ENCODE measurements at regions not wholly inside any gene's neighbourhood (a gene's known extent, or its start where the extent isn't known, plus 50 kb on each side); places are given as distances from the start of the nearest gene placed in this dataset.
"Not testable (repeated sequence)": the region's sequence is repeated elsewhere in the genome, so short reads cannot be mapped to it uniquely, and the experiment has no call there.

DNA sequence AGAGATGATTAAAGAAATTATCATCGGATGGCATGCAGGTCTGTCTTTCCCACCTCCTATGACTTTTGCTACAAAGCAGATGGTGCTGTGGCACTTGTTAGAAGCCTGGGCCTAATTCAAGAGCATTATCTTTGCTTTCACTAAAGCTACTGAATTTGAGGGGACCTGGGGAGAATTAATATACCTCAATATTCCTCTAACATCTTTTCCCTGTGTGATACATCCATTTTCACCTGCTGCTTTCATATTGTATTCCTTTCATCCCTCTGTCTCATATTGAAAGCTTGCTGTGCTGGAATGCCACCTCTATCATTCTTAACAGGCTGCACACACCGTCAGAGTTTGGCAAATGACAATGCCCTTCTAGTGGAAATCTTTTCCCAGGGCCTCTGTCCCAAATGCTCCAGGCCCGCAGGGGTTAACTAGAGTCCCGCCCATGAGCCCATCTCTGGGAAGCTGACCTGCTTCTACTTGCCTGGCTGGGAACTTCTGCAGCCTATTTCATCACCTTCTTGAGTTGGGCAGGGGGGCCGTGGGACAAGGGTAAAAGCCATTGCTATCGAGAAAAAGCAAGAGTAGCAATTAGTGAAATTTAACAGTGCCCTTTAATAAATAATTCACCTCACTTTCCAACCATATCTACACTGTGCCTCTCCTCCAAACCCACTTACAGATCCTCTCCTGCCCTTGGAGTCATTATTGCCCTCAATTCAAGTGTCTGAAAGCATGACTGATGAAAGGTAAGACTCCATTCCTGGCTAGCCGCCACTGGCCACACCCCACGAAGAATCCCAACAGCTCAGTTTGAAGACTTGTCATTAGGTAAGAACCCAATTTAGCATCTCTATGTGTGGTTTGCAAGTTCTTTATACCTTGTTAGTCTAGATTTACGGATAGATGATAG lies 126.7 kb upstream of the BTG1 start:
- no peak for DNase-seq (ENCODE audit: low read depth)

DNA sequence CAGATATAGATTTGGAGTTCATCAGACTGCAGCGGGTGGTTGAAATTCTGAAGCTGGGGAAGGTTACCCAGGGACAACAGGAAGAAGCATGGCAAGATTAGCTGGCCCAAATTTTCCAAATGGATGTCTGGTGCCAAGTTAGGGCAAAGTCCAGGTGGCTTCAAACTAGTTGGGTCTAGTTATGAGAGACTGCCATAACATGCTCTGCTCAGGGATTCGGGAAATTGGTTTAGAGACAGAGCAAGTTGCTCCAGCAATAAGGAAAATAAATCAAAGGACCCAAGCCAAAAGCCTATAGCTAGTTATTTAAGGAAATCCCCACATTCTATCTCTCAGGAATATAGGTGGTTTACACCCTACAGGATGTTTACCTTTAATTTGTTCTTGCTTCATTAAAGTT lies 125.7 kb upstream of the BTG1 start:
- no peak for DNase-seq (ENCODE audit: low read depth)

DNA sequence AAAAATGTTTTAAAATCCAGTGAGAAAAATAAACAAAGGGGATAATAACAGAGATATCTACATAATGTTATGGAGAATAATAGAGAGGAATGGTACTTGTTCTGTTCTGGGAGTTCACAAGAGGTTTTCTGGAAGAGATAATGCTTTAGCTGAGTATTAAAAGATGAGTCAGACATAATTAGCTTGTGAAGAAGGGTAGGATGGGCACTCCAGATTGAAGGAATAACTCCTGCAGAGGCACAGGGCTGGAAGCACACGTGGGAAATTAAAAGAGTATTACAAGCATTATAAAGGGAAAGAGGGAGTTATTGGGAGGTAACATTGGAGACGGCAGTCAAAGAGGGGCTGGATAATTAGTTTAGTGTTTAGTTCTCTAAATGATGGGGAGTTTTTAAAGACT lies 124.9 kb upstream of the BTG1 start:
- no peak for DNase-seq (ENCODE audit: low read depth)

DNA sequence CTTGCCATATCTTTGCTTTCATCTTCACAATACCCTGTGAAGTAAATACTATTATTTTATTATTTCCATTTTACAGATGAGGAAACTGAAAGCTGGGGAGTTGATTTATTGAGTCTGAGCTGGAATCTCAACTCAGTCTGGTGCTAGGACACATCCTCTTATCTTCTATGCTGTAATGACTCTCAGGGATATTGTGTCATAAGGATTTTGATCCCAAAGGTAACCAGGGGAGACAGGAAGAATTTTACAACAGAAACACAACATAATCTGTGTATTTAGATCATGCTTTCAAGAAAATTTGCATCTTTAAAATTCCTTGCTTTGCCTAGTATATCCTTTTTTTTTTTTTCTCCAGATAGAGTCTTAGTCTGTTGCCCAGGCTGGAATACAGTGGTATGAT lies 123.3 kb upstream of the BTG1 start:
- no peak for DNase-seq (ENCODE audit: low read depth)

DNA sequence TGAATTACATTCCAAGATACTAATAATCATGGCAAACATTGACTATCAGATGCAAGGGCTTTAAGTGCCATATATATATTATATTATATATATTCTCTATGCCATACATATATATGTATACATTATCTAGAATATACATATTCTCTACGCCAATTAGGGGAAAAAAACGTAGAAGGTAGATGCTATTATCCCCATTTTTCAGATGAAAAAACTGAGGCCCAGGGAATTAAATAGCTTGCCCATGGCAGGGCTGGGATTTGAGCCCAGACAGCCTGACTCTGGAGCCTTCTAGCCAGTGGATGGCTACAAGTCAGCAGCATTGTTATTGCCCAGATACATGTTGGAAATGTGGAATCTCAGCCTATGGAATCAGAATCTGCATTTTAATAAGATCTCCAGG lies 116.0 kb upstream of the BTG1 start:
- no peak for DNase-seq (ENCODE audit: low read depth)

DNA sequence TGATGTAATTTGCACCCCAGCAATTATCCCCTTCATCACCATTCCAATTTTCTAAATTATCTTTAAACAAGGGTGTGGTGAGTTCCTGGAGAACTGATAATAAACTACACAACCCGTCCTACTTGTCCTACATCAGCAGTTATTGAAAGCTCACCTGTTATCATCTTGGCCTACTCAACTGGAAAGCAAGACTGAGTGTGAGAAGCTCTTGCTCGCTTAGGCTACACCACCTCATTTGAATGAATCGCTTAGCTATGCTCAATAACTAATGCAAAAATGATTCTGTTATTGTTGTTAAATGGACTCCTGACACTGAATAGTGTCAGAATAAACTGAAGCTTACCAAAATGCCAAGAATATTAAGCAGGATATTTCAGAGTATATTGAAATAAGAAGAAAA lies 115.4 kb upstream of the BTG1 start:
- no peak for DNase-seq (ENCODE audit: low read depth)

DNA sequence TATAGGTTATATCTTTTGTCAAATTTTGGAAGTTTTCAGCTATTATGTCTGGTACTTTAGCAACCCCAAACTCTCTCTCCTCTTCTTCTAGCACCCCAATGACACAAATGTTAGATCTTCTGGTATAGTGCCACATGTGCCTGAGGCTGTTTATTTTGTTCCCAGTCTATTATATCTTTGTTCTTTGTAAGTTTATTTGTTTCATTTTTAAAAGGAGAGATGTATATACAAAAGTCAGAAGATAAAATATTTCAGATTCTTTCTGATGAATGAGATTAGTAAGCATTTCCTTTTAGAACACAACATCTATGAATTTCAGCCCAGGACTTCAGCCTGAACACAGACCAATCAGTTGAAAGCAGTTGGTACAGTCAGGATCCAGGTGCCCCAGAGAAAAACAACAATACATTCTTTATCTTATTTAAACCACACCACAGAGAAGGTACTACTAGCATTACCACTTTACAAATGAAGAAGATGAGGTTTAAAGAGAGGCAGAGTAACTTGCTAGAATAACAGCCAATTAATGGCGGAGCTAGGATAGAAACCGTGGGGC lies 114.1 kb upstream of the BTG1 start:
- no peak for DNase-seq (ENCODE audit: low read depth)

DNA sequence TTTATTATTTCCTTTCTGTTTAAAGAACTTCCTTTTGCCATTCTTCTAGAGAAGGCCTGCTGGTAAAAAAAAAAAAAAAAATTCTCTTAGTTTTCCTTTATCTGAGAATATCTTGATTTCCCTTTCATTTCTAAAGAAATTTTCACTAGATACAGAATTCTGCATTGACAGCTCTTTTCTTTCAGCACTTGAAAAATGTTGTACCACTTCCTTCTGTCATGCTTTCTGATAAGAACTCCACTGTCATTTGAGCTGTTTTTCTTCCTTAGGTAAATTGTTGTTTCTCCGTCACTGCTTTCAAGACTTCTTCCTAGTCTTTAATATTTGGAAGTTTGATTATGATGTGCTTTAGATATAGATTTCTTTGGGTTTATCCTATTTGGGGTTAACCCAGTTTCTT lies 113.6 kb upstream of the BTG1 start:
- no peak for DNase-seq (ENCODE audit: low read depth)

DNA sequence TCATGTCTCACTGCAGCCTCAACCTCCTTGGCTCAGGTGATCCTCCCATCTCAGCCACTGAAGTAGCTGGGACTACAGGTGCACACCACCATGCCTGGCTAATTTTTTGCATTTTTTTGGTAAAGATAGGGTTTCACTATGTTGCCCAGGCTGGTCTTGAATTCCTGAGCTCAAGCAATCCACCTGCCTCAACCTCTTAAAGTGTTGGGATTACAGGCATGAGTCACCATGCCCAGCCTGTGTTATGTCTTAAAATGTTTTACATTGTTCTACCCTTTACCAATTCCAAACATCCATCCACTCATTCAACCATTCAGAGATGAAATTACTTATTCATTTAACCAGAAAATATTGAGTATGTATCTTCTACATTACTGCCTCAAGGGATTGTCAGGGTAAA lies 111.6 kb upstream of the BTG1 start:
- no peak for DNase-seq (ENCODE audit: low read depth)

DNA sequence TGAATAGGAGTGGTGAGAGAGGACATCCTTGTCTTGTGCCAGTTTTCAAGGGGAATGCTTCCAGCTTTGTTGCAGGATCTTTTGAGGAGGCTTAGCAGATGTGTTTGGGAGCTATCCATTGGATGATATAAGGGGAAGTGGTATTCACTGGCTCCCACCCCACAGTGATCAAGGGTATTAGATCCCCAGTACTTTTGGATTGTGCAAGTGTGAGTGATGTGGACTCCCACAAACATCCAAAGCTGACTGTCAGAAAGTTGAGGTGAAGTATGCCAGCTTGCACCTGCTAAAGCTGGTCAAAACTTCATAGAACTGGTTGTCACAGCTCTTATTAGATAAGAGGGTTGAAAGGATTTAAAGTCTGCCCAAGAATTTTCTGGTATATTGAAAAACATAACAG lies 110.1 kb upstream of the BTG1 start:
- DNase-seq (ENCODE audit: low read depth) = no peak

DNA sequence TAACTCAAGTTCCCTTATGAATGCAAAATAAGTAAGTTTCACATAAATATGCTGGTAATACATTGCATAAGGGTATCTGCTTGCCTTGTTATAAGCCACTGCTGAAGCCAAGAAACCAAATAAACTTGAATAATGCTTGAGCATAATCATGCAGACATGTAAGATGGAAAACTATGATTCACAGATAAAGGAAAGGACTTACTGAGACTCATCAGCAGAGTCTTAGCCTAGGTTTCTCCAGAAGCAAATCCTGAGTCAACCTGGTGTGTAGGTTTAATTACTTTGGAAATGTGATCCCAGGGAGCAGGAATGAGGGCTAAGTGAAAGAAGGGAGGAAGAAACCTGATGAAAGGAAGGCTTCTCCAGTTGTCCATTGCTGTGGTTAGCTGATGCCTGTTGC lies 107.7 kb upstream of the BTG1 start:
- DNase-seq (ENCODE audit: low read depth) = no peak

DNA sequence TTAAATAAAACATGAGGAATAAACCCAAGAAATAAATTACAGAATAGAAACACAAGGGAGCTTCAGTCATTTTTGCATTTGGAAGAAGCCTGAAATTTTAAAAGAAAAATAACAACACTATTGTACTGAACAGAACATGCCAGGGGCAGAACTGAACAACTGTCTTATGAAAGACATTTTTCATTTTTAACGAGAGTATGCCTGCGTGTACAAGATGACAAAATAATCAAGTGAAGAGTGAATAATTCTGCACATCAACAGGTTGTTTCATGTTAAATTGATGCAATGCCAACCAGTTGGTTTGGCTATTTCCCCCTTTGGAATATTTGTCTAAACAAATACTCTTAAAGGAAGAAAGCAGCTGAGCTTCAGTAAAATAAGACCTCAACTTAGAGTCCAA lies 103.3 kb upstream of the BTG1 start:
- DNase-seq (ENCODE audit: low read depth) = no peak

DNA sequence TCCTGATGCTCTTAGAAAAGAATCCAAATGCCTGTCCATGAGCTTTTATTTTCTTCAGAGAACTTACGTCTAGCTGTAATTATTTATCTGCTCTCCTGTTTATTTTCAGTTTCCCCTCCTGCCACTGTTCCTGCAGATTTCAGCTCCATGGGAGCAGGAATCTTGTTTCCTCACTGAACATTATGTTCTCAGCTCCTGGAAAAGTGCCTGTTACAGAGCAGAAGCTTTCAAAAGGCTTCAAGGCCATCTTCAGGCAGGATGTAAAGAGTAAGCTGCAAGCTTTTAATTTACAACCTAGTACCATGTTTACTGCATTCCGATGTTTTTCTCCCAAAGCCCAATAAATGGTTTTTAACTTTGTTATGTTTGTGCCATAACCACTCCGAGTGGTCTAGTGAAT lies 98.4 kb upstream of the BTG1 start:
- DNase-seq (ENCODE audit: low read depth) = no peak

DNA sequence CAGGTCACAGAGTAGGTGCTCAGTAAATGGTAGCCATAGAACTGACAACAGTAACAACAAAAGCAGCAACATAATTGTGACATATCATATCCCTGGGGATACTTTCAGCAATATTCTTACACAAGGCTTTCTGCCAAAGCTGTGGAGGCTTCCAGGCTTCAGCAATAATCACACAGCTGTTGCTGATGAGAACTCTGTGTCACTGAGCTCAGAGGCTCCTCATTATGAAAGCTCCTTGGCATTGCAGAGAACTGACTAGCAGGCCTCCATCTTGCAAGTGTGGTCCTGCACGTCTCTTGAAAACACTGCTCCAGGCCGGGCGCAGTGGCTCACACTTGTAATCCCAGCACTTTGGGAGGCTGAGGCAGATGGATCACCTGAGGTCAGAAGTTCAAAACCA lies 97.3 kb upstream of the BTG1 start:
- DNase-seq (ENCODE audit: low read depth) = no peak

DNA sequence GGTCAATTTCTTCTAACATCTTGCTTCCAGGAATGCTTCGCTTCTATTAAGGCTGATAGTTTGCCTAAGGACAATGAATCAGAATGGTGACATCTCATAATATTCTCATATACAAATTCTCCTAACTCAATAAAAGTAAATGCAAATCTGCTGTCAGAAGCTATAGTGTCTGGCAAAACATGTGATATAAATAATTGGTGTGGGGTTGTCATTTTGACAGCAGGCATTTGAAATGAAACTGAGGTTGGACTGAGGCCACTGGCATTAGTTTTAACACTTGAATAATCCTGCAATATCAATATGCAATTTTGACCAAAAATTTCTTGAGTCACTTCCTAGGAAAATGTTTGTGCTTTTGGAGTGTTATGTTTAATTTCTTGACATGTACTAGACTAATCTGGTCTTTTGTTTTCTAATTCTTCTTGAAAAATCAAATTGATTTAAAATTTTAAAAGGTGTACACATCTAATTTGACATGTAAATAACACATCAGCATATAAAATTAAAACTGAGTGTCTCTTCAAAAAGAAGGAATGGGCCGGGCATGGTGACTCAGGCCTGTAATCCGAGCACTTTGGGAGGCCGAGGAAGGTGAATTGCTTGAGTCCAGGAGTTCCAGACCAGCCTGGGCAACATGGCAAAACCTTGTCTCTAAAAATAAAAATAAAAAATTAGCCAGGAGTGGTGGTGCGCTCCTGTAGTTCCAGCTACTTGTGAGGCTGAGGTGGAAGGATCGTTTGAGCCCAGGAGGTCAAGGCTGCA lies 92.3 kb upstream of the BTG1 start:
- DNase-seq (ENCODE audit: low read depth) = no peak

DNA sequence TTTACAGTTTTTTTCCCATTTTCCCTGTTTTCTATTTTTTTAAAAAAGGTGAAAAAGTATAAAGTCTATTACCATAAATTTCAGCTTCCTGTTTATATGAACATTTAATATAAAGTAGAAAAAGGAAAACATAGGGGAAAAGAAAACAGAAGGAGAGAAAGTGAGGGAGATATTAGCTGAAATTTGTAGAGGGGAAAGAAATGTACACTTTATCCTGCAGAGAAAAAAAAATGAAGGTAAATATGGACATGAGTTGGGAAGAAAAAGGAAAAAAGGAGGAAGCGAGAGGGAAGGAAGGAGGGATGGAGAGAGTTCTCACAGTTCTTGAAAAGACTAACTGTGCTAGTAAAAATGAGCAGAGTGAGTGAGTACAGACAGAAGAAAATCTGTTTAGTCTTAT lies 91.6 kb upstream of the BTG1 start:
- DNase-seq (ENCODE audit: low read depth) = no peak

DNA sequence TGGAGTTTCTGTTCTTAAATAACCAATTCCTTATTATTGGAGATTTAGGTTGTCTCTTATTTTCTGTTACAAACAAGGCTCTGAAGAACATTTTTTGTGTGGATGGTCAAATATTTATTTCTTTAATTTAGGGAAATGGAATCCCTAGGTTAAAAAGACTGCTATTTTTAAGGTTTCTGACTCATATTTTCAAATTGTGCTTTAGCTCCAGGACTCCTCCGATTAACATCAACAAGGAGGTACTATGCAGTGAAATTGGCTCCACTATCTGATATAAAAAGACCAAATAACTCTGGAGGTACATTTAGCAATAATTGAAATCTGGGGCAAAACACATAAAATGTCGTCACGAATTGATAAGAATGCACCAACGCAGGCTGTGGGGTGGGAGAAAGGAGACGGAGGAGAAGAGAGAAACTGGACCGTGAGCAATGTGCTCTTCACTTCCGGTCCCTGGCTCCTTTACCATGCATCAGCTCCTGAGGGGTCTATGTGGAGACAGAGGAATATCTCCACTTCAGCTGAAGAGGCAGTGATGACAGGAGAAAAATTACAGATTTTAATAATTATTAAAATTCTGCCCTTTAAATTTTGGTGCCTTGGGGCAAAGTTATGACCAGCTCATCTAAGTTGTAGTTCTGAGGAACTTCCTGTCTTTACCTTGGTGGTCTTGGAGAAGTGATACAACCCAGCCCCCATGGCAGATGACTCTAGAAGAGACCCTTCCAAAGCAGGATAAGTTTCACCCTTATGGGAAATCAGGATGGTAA lies 90.2 kb upstream of the BTG1 start:
- no peak for DNase-seq (ENCODE audit: low read depth)

DNA sequence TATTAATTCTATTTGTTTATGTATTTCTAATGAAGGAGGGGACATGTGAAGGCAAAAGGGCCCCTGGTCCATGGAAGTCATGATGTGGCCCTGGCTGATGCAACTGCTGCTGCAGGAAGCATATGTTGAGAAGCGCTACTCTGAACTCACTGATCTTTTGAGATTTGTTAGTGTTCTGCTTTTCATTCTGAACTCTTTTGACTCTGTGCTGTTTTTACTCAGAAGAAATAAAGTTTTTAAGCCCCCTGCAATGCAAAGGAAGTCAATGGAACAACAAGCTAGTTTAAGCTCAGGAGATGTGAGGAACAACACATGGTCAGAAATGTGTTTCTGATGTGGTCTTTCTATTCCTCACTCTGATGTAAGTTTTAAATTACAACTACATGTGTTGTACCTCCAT lies 88.9 kb upstream of the BTG1 start:
- DNase-seq (ENCODE audit: low read depth) = no peak

DNA sequence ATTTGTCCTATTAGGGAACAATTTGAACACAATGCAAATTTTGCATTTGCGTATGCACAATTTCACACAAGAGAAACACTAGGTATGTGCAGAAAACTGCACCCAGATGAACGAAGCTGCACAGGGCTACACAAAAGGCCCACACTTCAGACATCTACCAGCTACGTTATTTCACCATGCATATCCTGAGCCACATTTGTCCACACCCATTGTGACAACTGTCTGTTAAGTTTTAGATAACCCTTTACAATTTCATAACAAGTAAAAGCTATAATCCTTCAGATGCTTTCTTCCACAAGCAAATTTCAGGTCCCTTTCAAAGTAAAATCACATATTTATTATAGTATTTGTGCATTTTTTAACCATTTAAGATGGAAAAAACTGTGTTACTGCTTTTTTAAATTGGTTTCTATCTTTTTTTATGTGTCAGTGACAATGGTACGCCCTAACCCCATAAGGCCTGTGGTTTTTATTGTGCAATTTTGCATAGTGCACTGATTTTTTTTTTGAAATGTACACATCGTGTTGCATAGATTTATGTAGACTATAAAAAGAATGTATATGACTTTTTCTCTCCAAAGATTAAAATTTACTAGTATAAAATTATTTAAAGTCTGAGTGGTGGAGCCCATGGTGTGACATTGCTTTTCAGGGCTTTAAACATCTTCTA lies 87.8 kb upstream of the BTG1 start:
- no peak for DNase-seq (ENCODE audit: low read depth)

DNA sequence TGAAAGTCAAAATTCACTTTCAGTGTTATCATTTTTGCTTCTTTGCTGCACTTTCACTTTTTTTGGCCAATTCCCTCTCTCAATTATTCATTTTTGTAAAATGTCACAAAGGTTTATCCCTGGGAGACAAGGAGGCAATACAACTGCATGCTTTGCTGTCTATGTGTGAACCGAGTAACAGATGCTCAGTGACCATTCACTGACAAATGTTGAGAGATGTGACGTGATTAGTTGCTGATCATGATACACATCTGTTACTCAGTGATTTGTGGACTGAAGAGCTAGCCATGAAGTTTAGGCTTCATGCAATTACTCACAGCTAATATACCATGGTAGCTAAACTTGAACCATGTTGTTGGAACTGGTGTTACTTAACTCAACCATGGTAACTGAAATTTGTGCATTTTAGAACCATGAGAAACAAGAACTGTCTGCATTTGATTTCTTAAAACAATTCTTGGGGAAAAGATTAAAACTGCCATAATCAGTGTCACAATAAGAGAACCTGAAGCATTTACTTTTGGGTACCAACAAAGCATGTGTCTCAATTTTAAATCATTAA lies 86.8 kb upstream of the BTG1 start:
- DNase-seq (ENCODE audit: low read depth) = not testable (repeated sequence)

DNA sequence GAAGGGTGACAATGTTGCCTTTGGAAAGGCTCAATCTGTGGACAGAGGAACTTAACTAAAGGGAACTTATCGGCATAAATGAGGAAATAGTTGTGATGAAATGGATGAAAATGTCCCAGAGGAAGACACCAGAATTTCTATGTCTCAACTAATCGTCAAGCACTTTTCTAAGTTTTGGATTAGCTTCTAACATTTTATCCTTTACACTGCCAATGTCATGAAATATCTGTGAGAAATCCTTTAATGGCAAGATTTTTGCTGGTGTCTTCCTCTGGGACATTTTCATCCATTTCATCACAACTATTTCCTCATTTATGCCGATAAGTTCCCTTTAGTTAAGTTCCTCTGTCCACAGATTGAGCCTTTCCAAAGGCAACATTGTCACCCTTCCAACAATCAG lies 86.3 kb upstream of the BTG1 start:
- not testable (repeated sequence) for DNase-seq (ENCODE audit: low read depth)

DNA sequence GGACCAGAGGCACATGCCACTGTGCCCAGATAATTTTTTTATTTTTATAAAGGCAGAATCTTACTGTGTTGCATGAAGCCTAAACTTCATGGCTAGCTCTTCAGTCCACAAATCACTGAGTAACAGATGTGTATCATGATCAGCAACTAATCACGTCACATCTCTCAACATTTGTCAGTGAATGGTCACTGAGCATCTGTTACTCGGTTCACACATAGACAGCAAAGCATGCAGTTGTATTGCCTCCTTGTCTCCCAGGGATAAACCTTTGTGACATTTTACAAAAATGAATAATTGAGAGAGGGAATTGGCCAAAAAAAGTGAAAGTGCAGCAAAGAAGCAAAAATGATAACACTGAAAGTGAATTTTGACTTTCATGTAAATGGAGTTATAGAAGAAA lies 85.9 kb upstream of the BTG1 start:
- not testable (repeated sequence) for DNase-seq (ENCODE audit: low read depth)
